Eye (tissue), 1 donor: ENCODE measurements at regions not wholly inside any gene's neighbourhood (a gene's known extent, or its start where the extent isn't known, plus 50 kb on each side); places are given as distances from the start of the nearest gene placed in this dataset.
"Not testable (repeated sequence)": the region's sequence is repeated elsewhere in the genome, so short reads cannot be mapped to it uniquely, and the experiment has no call there.

Source experiments
- DNase-seq: peaks from one replicate; pipeline ENCODE4 v3.0.0-alpha.2; 2015

- no peak for DNase-seq
Observed at GRCh38 chr4:123233136-123233768, 163.3 kb upstream of the SPRY1 start.

GRCh38 chr4:123234955-123235354, 161.6 kb upstream of the SPRY1 start:
- DNase-seq = no peak

GRCh38 chr4:123235431-123235830, 161.2 kb upstream of the SPRY1 start:
- DNase-seq = no peak

GRCh38 chr4:123236606-123237005, 160.0 kb upstream of the SPRY1 start:
- no peak for DNase-seq

GRCh38 chr4:123240286-123240685, 156.3 kb upstream of the SPRY1 start:
- DNase-seq = not testable (repeated sequence)

GRCh38 chr4:123243220-123243619, 153.4 kb upstream of the SPRY1 start:
- not testable (repeated sequence) for DNase-seq

GRCh38 chr4:123244137-123244536, 152.5 kb upstream of the SPRY1 start:
- DNase-seq = no peak

- DNase-seq = peak; percentile 48
Observed at GRCh38 chr4:123246085-123246484, 150.5 kb upstream of the SPRY1 start.

GRCh38 chr4:123248085-123248659, 148.4 kb upstream of the SPRY1 start:
- no peak for DNase-seq

- no peak for DNase-seq
Observed at GRCh38 chr4:123249821-123250220, 146.8 kb upstream of the SPRY1 start.

- peak; percentile 40 for DNase-seq
Observed at GRCh38 chr4:123250843-123251242, 145.8 kb upstream of the SPRY1 start.

GRCh38 chr4:123255971-123256370, 140.6 kb upstream of the SPRY1 start:
- DNase-seq = no peak

GRCh38 chr4:123256901-123257300, 139.7 kb upstream of the SPRY1 start:
- no peak for DNase-seq

- no peak for DNase-seq
Observed at GRCh38 chr4:123257591-123257990, 139.0 kb upstream of the SPRY1 start.

- no peak for DNase-seq
Observed at GRCh38 chr4:123259676-123260646, 136.6 kb upstream of the SPRY1 start.

- DNase-seq = no peak
Observed at GRCh38 chr4:123260653-123261052, 135.9 kb upstream of the SPRY1 start.

- DNase-seq = no peak
Observed at GRCh38 chr4:123262080-123262479, 134.5 kb upstream of the SPRY1 start.

- no peak for DNase-seq
Observed at GRCh38 chr4:123265443-123265842, 131.2 kb upstream of the SPRY1 start.

- no peak for DNase-seq
Observed at GRCh38 chr4:123266221-123266620, 130.4 kb upstream of the SPRY1 start.

- no peak for DNase-seq
Observed at GRCh38 chr4:123278755-123279154, 117.8 kb upstream of the SPRY1 start.

GRCh38 chr4:123283371-123283895, 113.2 kb upstream of the SPRY1 start:
- no peak for DNase-seq

GRCh38 chr4:123284168-123284567, 112.4 kb upstream of the SPRY1 start:
- peak; percentile 71 for DNase-seq

GRCh38 chr4:123286903-123287466, 109.6 kb upstream of the SPRY1 start:
- no peak for DNase-seq
